ENCODE measurements at regions not wholly inside any gene's neighbourhood (a gene's known extent, or its start where the extent isn't known, plus 50 kb on each side); places are given as distances from the start of the nearest gene placed in this dataset.
"Not testable (repeated sequence)": the region's sequence is repeated elsewhere in the genome, so short reads cannot be mapped to it uniquely, and the experiment has no call there.

DNA sequence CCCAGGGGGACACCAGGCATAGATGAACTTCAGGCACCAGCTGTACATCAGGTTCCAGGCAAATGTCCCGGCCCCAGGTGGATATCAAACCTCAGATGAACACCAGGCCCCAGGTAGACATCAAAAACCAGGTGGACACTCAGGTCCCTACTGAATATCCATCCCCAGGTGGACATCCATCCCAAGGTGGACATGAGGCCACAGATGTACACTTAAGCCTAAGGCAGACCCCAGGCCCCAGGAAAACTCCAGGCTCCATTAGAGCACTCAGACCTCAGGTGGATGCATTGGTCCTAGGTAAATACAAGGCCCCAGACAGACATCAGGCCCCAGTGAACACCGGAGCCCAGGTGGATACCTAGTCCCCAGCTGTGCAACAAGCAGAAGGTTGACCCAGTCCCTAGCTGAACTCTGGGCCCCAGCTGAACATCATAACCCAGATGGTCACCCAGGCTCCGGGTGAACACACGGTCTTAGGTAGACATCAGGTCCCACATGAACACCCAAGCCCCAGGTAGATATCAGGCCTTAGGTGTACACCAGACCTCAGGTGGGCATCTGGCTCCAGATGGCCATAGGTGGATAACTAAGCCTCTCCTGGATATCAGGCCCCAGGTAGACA lies 1484.3 kb upstream of the TPTE start:
- not testable (repeated sequence) for H3K4me3 ChIP-seq, H3K27me3 ChIP-seq, H3K4me2 ChIP-seq, H3K36me3 ChIP-seq, H3K27ac ChIP-seq, H3K9ac ChIP-seq, H3K4me1 ChIP-seq, H4K20me1 ChIP-seq
- H3K9me3 ChIP-seq, result peaks cover 48% of the 10 kb centered on the region

DNA sequence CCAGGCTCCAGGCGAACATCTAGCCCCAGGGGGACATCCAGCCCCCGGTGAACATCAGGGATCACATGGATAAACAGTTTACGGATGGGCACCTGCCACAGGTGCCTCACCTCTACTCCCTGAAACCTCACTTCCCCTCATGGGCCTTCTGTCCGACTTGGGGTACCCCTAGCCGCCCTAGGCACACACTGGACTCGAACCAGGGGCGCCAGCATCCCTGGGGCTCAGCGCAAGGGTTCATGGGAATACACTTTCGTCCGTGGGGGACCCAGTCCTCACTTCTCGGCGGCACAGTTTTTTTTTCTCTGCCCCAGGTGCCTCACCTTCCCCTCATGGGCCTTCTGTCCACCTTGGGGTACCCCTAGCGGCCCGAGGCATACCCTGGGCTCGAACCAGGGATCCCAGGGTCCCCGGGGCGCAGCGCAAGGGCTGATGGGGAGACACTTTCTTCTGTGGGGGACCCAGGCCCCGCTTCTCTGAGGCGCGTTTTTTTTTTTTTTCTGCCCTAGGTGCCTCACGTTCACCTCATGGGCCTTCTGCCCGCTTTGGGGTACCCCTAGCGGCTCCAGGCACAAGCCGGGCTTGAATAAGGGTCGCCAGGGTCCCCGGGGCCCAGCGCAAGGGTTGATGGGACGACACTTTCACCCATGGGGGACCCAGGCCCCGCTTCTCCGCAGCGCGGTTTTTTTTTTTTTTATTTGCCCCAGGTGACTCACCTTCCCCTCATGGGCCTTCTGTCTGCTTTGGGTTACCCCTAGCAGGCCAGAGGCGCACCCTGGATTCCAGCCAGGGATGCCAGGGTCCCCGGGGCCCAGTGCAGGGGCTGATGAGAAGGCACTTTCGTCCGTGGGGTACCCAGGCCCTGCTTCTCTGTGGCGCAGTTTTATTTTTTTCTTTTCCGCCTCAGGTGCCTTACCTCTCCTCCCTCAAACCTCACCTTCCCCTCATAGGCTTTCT lies 1483.5 kb upstream of the TPTE start:
- H3K9ac ChIP-seq, H3K4me1 ChIP-seq, H3K27ac ChIP-seq, H3K36me3 ChIP-seq, H3K27me3 ChIP-seq, H3K4me3 ChIP-seq, H4K20me1 ChIP-seq, H3K4me2 ChIP-seq: not testable (repeated sequence)
- H3K9me3 ChIP-seq, result peaks cover 49% of the 10 kb centered on the region

DNA sequence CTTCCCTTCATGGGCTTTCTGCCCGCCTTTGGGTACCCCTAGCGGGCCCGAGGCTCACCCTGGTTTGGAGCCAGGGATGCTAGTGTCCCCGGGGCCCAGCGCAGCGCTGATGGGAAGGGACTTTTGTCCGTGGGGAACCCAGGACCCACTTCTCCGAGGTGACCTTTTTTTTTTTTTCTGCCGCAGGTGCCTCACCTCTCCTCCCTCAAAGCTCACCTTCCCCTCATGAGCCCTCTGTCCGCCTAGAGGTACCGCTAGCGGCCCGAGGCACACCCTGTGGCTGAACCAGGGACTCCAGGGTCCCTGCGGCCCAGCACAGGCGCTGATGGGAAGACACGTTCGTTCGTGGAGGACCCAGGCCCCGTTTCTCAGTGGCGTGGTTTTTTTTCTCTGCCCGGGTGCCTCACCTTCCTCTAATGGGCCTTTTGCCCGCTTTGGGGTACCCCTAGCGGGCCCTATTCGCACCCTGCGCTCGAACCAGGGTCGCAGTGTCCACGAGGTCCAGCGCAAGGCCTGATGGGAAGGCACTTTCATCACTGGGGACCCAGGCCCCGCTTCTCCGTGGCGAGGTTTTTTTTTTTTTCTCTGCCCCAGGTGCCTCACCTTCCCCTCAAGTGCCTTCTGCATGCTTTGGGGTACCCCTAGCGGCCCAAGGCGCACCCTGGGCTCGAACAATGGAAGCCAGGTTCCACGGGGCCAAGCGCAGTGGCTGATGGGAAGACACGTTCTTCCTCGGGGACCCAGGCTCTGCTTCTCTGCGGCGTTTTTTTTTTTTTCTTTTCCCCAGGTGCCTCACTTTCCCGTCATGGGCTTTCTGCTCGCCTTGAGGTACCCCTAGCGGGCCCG lies 1481.6 kb upstream of the TPTE start:
- not testable (repeated sequence) for H3K4me1 ChIP-seq, H3K27ac ChIP-seq, H3K4me2 ChIP-seq, H3K36me3 ChIP-seq, H3K9ac ChIP-seq, H3K4me3 ChIP-seq, H3K27me3 ChIP-seq, H4K20me1 ChIP-seq
- peaks cover 53% of the 10 kb centered on the region for H3K9me3 ChIP-seq

DNA sequence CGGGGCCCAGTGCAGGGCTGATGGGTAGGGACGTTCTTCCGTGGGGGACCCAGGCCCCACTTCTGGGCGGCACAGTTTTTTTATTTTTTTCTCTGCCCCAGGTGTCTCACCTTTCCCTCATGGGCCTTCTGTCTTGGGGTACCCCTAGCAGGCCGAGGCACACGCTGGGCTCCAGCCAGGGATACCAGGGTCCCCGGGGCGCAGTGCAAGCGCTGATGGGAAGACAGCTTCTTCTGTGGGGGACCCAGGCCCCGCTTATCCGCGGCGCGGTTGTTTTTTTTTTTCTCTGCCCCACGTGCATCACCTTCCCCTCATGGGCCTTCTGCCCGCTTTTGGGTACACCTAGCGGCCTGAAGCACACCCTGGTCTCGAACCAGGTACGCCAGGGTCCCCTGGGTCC lies 1481.0 kb upstream of the TPTE start:
- H3K4me3 ChIP-seq, H4K20me1 ChIP-seq, H3K4me2 ChIP-seq, H3K27me3 ChIP-seq, H3K9ac ChIP-seq, H3K4me1 ChIP-seq, H3K27ac ChIP-seq, H3K36me3 ChIP-seq: not testable (repeated sequence)
- H3K9me3 ChIP-seq, result peaks cover 53% of the 10 kb centered on the region

DNA sequence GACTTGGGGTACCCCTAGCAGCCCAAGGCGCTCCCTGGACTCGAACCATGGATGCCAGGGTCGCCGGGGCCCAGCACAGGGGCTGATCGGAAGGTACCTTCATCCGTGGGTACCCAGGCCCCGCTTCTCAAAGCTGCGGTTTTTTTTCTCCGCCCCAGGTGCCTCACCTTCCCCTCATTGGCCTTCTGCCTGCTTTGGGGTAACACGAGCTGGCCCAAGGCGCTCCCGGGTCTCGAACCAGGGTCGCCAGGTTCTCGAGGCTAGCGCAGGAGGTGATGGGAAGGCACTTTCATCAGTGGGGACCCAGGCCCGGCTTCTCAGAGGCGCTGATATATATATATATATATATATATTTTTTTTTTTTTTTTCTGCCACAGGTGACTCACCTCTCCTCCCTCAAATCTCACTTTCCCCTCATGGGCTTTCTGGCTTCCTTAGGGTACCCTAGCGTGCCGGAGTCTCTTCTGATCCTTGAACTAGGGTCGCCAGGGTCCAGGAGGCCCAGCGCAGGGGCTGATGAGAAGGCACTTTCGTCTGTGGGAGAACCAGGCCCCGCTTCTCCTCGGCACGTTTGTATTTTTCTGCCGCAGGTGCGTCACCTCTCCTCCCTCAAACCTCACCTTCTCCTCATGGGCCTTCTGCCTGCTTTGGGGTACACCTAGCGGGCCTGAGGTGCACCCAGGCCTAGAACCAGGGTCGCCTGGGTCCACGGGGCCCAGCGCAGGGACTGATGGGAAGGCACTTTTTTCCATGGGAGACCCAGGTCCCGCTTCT lies 1480.0 kb upstream of the TPTE start:
- H3K4me1 ChIP-seq, H3K4me2 ChIP-seq, H3K4me3 ChIP-seq, H4K20me1 ChIP-seq, H3K27ac ChIP-seq, H3K27me3 ChIP-seq, H3K9ac ChIP-seq, H3K36me3 ChIP-seq: not testable (repeated sequence)
- H3K9me3 ChIP-seq, result peaks cover 53% of the 10 kb centered on the region

DNA sequence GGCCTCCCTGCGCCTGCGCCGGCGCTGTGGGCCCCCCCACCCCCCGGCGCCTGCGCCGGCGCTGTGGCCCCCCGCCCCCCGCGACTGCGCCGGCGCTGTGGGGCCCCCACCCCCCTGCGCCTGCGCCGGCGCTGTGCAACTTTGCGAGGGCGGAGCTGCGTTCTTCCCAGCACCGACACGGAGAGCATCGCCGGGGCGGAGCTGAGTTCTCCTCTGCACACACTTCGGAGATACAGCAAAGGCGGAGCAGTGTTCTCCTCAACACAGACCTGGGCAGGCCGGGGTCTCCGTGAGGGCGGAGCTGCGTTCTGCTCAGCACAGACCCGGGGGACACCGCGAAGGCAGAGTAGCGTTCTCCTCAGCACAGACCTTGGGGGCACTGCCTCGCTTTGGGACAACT lies 1478.3 kb upstream of the TPTE start:
- H3K4me2 ChIP-seq, H3K4me3 ChIP-seq, H3K27ac ChIP-seq, H3K27me3 ChIP-seq, H3K4me1 ChIP-seq, H4K20me1 ChIP-seq, H3K9ac ChIP-seq, H3K36me3 ChIP-seq: not testable (repeated sequence)
- H3K9me3 ChIP-seq, result peaks cover 40% of the 10 kb centered on the region

DNA sequence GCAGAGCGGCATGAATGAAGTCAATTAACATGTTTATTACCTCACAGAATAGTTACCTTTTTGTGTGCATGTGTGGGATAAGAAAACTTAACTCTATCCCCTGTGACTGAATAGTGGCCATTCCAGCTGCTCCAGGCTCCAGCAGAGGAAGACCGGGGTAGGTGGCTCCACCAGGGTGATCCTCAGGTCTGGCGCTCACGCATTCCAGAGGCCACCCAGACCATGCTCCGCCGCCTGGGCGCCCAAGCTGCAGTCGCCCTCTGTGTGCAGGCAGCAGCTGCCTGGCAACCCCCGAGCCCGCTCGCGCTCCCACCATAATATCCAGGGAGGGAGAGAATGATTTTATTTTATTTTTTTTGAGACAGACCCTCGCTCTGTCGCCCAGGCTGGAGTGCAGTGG lies 1474.5 kb upstream of the TPTE start:
- H3K4me3 ChIP-seq, H3K4me1 ChIP-seq, H3K4me2 ChIP-seq, H3K27me3 ChIP-seq, H3K36me3 ChIP-seq, H3K9me3 ChIP-seq, H4K20me1 ChIP-seq, H3K9ac ChIP-seq, H3K27ac ChIP-seq: not testable (repeated sequence)

DNA sequence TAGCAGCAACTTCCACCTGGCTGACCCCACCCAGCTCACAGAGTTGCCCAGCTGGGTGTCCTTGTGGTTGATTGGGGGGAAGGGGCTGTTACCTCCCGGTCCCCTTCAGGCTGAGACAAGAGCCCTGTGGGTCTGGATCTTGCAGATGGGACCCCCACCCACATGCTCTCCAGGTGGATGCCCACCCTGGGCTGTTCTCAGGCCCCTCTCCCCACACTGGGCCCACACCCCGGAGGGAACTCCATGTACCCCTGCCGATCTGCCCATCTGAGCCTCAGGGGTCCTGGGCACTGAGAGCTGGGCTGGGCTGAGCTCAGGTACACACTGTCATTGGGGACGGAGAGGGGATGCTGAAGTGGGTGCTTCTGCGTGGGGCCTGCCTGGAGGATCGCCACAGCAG lies 1453.9 kb upstream of the TPTE start:
- not testable (repeated sequence) for H3K27ac ChIP-seq, H3K36me3 ChIP-seq, H3K27me3 ChIP-seq, H3K4me1 ChIP-seq, H3K4me2 ChIP-seq, H4K20me1 ChIP-seq, H3K4me3 ChIP-seq, H3K9ac ChIP-seq, H3K9me3 ChIP-seq

DNA sequence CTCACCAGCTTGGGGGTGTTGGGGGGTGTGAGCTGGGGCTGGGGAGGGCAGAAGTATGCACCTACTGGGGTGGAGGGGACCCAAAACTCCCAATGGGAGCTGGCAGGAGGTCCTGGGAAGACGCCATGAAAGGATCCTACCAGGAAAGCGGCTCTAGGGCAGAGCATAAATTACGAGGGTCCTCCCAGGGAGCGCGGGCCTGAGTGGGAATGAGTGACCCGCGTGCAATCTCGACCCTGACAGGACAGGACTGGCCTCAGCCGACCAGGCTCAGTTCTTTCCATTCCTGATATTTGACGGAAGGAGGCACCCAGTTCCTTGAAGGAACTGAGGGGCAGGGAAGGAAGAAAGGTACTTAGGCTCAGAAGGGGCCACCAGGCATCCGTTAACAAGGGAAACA lies 1452.8 kb upstream of the TPTE start:
- not testable (repeated sequence) for H3K36me3 ChIP-seq, H3K4me2 ChIP-seq, H3K9ac ChIP-seq, H3K27me3 ChIP-seq, H4K20me1 ChIP-seq, H3K4me3 ChIP-seq, H3K9me3 ChIP-seq, H3K27ac ChIP-seq, H3K4me1 ChIP-seq

DNA sequence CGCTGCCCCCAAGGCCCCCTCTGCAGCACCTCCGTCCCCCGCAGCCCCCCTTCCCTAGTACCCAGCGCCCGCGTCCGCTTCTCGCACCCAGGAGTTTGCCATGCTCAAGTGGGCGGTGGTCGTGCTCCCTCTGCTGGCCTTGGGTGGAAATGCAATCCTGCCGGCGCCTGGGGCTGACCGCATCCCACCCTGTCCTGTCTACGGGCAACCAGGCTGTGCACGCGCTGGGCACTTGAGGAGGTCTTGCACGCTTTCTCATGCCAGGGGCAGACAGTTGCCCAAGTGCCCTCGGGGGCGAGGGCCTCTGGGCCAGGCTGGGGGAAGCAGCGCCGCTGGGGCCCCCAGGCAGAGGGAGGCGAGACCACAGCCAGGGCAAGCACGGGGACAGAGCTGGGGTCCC lies 1450.7 kb upstream of the TPTE start:
- not testable (repeated sequence) for H3K36me3 ChIP-seq, H3K27me3 ChIP-seq, H3K4me2 ChIP-seq, H3K4me3 ChIP-seq, H3K9ac ChIP-seq, H3K4me1 ChIP-seq, H3K27ac ChIP-seq, H3K9me3 ChIP-seq, H4K20me1 ChIP-seq

DNA sequence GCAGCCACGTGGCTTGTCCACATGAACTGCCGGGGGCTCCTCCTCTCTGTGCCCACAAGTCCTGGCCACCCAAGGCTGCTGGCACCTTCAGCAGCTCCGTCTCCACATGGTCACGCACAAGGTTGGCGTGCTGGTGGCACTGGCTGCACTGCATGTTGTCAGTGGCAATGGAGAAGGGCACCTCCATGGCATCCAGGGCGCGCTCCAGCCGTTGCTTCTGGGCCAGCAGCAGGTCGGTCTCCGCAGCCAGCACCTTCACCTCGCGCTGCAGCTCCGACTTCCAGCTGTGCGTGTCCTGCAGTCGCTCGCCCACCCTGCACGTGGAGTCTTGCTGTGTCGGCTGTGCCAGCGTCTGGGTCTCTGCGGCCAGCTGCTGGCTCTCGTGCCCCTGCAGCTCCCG lies 1448.4 kb upstream of the TPTE start:
- not testable (repeated sequence) for H3K4me2 ChIP-seq, H3K4me3 ChIP-seq, H3K4me1 ChIP-seq, H3K36me3 ChIP-seq, H3K27me3 ChIP-seq, H3K9ac ChIP-seq, H3K9me3 ChIP-seq, H4K20me1 ChIP-seq, H3K27ac ChIP-seq

DNA sequence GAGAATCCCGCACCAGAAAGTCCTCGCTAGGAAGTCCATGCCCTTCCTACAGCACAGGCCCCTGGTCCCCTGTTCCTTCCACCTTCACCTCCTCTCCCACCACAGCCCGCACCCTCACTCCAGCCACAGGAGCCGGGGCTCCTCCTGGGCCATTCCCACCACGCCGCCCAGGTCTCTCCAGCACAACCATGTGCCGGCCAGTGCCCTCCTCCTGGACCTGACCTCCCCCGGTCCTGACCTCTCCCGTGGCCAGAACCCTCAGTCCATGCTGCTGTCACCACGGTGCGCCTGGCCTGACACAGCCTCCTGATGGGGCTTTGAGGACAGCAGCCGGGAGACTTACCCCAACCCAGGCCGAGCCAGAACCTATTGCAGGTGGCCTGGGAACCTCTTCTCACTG lies 1446.6 kb upstream of the TPTE start:
- not testable (repeated sequence) for H3K27ac ChIP-seq, H3K9ac ChIP-seq, H3K4me2 ChIP-seq, H3K4me1 ChIP-seq, H3K4me3 ChIP-seq, H3K9me3 ChIP-seq, H3K27me3 ChIP-seq, H3K36me3 ChIP-seq, H4K20me1 ChIP-seq

DNA sequence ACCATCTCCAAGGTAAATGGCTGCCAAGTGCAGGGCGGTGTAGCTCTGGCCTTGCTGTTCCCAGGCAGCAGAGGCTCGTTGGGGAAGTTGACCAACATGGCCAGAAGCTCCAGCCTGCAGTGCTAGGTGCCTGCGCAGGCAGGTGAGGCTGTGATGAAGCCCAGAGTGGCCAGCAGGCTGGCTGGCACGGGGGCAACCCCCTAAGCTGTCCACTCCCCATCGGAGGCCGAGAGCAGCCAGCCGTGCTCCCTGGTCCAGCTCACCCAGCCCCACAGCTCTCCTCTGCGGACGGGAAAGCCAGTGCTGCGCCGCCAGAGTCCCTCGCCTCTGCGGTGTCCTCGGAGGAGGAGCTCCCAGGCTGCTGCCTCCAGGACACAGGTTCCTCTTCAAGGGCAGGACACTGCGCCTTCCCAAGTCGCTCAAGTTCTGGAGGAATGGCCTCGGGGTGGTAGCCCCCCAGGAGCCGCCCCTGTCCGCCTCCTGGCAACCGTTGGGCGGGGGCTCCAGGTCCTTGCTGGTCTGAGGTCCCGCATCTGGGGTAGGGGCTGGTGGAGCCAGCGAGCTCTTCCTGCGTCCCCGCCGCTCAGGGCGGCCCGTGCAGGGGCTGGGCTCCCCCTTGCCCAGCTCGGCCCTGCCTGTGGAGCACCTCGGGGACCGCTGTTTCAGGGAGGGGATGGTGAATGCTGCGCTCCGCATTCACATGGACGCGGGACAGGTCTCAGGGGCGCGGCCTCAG lies 1438.1 kb upstream of the TPTE start:
- H3K36me3 ChIP-seq, H3K4me3 ChIP-seq, H4K20me1 ChIP-seq, H3K9ac ChIP-seq, H3K27me3 ChIP-seq, H3K9me3 ChIP-seq, H3K27ac ChIP-seq, H3K4me2 ChIP-seq, H3K4me1 ChIP-seq: not testable (repeated sequence)
